ENCODE measurements at regions not wholly inside any gene's neighbourhood (a gene's known extent, or its start where the extent isn't known, plus 50 kb on each side); places are given as distances from the start of the nearest gene placed in this dataset.
A peak's percentile ranks its signal among the peaks of the same experiment; 100 is the strongest.
"Not testable (repeated sequence)": the region's sequence is repeated elsewhere in the genome, so short reads cannot be mapped to it uniquely, and the experiment has no call there.

DNA sequence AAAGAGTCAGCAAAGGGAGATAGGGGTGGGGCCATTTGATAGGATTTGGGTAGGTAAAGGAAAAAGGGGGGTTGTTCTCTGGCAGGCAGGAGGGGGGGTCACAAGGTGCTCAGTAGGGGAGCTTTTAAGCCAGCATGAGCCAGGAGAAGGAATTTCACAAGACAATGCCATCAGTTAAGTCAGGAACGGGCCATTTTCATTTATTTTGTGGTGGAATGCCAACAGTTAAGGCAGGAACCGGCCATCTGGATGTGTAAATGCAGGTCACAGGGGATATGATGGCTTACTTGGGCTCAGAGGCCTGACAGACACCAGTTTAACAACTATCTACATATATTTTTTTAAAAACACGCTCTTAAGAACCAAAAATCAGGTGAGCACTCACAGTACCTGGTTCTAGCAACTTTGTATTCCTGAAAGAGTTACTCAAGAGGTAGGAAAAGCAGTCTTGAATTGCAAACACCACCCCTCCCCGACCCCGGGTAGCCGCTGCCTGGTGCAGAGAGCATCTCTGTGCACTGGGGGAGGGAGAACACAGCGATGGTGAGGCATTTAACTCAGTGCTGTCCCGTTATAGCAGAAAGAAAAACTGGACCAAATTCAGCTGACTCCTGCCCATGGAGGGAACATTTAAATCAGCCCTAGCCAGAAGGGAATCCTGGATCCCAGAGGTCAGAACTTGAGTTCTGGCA lies 414.5 kb upstream of the KLHL29 start:
- H3K4me3 ChIP-seq (ENCODE audit: low read depth, low read length) = no peak overlapping the region

DNA sequence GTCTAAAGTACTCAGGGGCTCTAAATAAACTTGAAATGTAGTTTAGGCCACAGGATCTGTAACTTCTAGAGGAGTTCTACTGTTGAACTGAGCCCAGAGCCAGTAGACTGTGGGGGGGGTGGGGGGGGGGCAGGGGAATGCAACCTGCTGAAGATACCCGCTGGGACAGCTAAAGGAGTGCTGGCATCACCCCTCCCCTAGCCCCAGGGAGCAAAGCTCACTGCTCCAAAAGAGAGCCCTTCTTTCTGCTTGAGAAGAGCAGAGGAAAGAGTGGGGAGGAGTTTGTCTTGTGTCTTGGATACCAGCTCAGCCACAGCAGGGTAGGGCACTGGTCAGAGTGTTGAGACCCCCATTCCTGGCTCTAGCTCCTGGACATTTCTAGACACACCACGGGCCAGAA lies 414.0 kb upstream of the KLHL29 start:
- Mint-ChIP-seq H3K36me3 (ENCODE audit: insufficient read depth, unreplicated experiment) (no peaks in the 10 kb centered on the region), H3K4me1 (ENCODE audit: low read depth, unreplicated experiment) (no peaks in the 10 kb centered on the region), H3K9me3 (ENCODE audit: unreplicated experiment) (no peaks in the 10 kb centered on the region), H3K4me3 (ENCODE audit: unreplicated experiment) (no peak overlapping the region), H3K27me3 (ENCODE audit: insufficient read depth, unreplicated experiment) (peaks cover 8% of the 10 kb centered on the region), H3K27ac (ENCODE audit: unreplicated experiment) (no peak overlapping the region)
- ChIA-PET POLR2A (no interaction called here), CTCF (interaction anchor here (0.6 kb wide), 1 partner anchor 28 kb away, joined by 3 read pairs; no protein-coding TSS in a partner anchor)
- H3K4me1 ChIP-seq = no peaks in the 10 kb centered on the region
- TF ChIP-seq, protein P1, sequence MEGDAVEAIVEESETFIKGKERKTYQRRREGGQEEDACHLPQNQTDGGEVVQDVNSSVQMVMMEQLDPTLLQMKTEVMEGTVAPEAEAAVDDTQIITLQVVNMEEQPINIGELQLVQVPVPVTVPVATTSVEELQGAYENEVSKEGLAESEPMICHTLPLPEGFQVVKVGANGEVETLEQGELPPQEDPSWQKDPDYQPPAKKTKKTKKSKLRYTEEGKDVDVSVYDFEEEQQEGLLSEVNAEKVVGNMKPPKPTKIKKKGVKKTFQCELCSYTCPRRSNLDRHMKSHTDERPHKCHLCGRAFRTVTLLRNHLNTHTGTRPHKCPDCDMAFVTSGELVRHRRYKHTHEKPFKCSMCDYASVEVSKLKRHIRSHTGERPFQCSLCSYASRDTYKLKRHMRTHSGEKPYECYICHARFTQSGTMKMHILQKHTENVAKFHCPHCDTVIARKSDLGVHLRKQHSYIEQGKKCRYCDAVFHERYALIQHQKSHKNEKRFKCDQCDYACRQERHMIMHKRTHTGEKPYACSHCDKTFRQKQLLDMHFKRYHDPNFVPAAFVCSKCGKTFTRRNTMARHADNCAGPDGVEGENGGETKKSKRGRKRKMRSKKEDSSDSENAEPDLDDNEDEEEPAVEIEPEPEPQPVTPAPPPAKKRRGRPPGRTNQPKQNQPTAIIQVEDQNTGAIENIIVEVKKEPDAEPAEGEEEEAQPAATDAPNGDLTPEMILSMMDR (IDR thresholded peaks at IDR 0.05; ENCODE audit: insufficient read depth in 1 of 2, low read depth in 1 of 2, low read length in 1 of 2, severe bottlenecking in 1 of 2, unreplicated experiment in 1 of 2) = no peak
- H3K4me3 ChIP-seq (ENCODE audit: low read depth, low read length) = no peak overlapping the region
- H3K27me3 ChIP-seq (replicated peaks; ENCODE audit: control insufficient read depth, insufficient read depth, low read length) = no peaks in the 10 kb centered on the region
- 0 out of 2 replicates have a peak, but pooled peaks cover 8% of the 10 kb centered on the region for H3K9me3 ChIP-seq
- BruUV-seq (replicated peaks) = no TSS peak
- intact Hi-C loops (cut with micrococcal nuclease; ENCODE audit: unreplicated experiment) = no loop called here
- no peaks in the 10 kb centered on the region for H3K36me3 ChIP-seq (ENCODE audit: control insufficient read depth, insufficient read depth, low read length)
- DNase-seq = no peak

More for the DNA sequence above, 414.5 kb upstream of the KLHL29 start:
- POLR2A ChIA-PET = no interaction called here
- Mint-ChIP-seq H3K4me1 (ENCODE audit: low read depth, unreplicated experiment) (no peaks in the 10 kb centered on the region), H3K27me3 (ENCODE audit: insufficient read depth, unreplicated experiment) (peaks cover 9% of the 10 kb centered on the region), H3K4me3 (ENCODE audit: unreplicated experiment) (no peak overlapping the region), H3K9me3 (ENCODE audit: unreplicated experiment) (no peaks in the 10 kb centered on the region), H3K27ac (ENCODE audit: unreplicated experiment) (no peak overlapping the region), H3K36me3 (ENCODE audit: insufficient read depth, unreplicated experiment) (no peaks in the 10 kb centered on the region)
- intact Hi-C loops (cut with micrococcal nuclease; ENCODE audit: unreplicated experiment) = no loop called here
- BruUV-seq (replicated peaks) = no TSS peak
- Histone ChIP-seq H3K4me1 (no peaks in the 10 kb centered on the region), H3K36me3 (ENCODE audit: control insufficient read depth, insufficient read depth, low read length) (no peaks in the 10 kb centered on the region), H3K27me3 (replicated peaks; ENCODE audit: control insufficient read depth, insufficient read depth, low read length) (no peaks in the 10 kb centered on the region), H3K9me3 (0 out of 2 replicates have a peak, but pooled peaks cover 10% of the 10 kb centered on the region)
- CTCF ChIA-PET = interaction anchor here (0.6 kb wide), 1 partner anchor 28 kb away, joined by 3 read pairs; no protein-coding TSS in a partner anchor
- TF ChIP-seq, protein P1 (IDR thresholded peaks at IDR 0.05; ENCODE audit: insufficient read depth in 1 of 2, low read depth in 1 of 2, low read length in 1 of 2, severe bottlenecking in 1 of 2, unreplicated experiment in 1 of 2) = no peak
- no peak for DNase-seq

DNA sequence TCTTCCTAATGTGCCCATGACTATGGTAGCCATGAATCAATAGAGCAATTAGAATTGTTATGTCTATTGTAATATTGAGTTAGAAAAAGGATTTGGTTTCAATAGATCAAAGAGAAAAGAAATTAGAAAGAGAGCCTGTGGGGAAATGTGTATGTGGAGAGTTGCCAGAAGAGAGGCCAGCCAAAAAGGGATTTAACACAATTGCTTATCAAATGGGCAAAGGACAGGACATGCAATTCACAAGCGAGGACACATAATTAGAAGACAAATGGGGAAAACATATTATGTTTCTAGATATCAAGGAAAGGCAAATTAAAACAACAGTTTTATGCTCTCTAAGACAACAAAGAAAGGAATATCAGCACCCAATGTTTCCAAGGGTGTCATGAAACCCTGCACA lies 403.2 kb upstream of the KLHL29 start:
- ChIA-PET POLR2A (no interaction called here), CTCF (no interaction called here)
- H3K27me3 ChIP-seq (replicated peaks; ENCODE audit: control insufficient read depth, insufficient read depth, low read length) = no peaks in the 10 kb centered on the region
- H3K4me3 ChIP-seq (ENCODE audit: low read depth, low read length) = no peak overlapping the region
- H3K4me3 Mint-ChIP-seq (ENCODE audit: unreplicated experiment) = no peak overlapping the region
- no TSS peak for BruUV-seq (replicated peaks)
- H3K4me1 ChIP-seq = no peaks in the 10 kb centered on the region
- no peaks in the 10 kb centered on the region for H3K4me1 Mint-ChIP-seq (ENCODE audit: low read depth, unreplicated experiment)
- DNase-seq = no peak
- H3K27ac Mint-ChIP-seq (ENCODE audit: unreplicated experiment) = no peak overlapping the region
- no peaks in the 10 kb centered on the region for H3K36me3 Mint-ChIP-seq (ENCODE audit: insufficient read depth, unreplicated experiment)
- H3K36me3 ChIP-seq (ENCODE audit: control insufficient read depth, insufficient read depth, low read length) = no peaks in the 10 kb centered on the region
- H3K9me3 ChIP-seq = no peaks in the 10 kb centered on the region
- peaks cover 10% of the 10 kb centered on the region for H3K9me3 Mint-ChIP-seq (ENCODE audit: unreplicated experiment)
- intact Hi-C loops (cut with micrococcal nuclease; ENCODE audit: unreplicated experiment) = no loop called here
- H3K27me3 Mint-ChIP-seq (ENCODE audit: insufficient read depth, unreplicated experiment) = peaks cover 5% of the 10 kb centered on the region
- TF ChIP-seq, protein P1 (IDR thresholded peaks at IDR 0.05; ENCODE audit: insufficient read depth in 1 of 2, low read depth in 1 of 2, low read length in 1 of 2, severe bottlenecking in 1 of 2, unreplicated experiment in 1 of 2) = no peak

DNA sequence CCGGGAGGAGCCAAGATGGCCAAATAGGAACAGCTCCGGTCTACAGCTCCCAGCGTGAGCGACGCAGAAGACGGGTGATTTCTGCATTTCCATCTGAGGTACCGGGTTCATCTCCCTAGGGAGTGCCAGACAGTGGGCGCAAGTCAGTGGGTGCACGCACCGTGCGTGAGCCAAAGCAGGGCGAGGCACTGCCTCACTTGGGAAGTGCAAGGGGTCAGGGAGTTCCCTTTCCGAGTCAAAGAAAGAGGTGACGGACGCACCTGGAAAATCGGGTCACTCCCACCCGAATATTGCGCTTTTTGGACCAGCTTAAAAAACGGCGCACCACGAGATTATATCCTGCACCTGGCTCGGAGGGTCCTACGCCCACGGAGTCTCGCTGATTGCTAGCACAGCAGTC lies 400.8 kb upstream of the KLHL29 start:
- H3K27me3 Mint-ChIP-seq (ENCODE audit: insufficient read depth, unreplicated experiment); DNase-seq; intact Hi-C loops (cut with micrococcal nuclease; ENCODE audit: unreplicated experiment); H3K27ac Mint-ChIP-seq (ENCODE audit: unreplicated experiment); BruUV-seq (replicated peaks); H3K27me3 ChIP-seq (replicated peaks; ENCODE audit: control insufficient read depth, insufficient read depth, low read length); H3K36me3 Mint-ChIP-seq (ENCODE audit: insufficient read depth, unreplicated experiment); H3K4me1 Mint-ChIP-seq (ENCODE audit: low read depth, unreplicated experiment); H3K4me1 ChIP-seq; CTCF ChIA-PET; H3K9me3 Mint-ChIP-seq (ENCODE audit: unreplicated experiment); H3K36me3 ChIP-seq (ENCODE audit: control insufficient read depth, insufficient read depth, low read length); H3K9me3 ChIP-seq; POLR2A ChIA-PET: not testable (repeated sequence)
- peak overlapping the region; percentile 16 for H3K4me3 ChIP-seq (ENCODE audit: low read depth, low read length)
- H3K4me3 Mint-ChIP-seq (ENCODE audit: unreplicated experiment) = peak overlapping the region; percentile 50

Data from Caco-2 (cell line).